HEK293 (cell line): ENCODE measurements at regions not wholly inside any gene's neighbourhood (a gene's known extent, or its start where the extent isn't known, plus 50 kb on each side); places are given as distances from the start of the nearest gene placed in this dataset.

ENCODE experiments used
- CTCF ChIA-PET: fragments of 350-600 bp; formaldehyde crosslinking; extraction: SDS; loops from one replicate; lab custom pipeline; 2021; ENCODE audit warnings: antibody characterized with exemption; lab: Yijun Ruan, JAX
- POLR2A ChIA-PET: fragments of 300-600 bp; formaldehyde crosslinking; extraction: SDS; loops from one replicate; lab custom pipeline; 2020; ENCODE audit warnings: antibody characterized with exemption, inconsistent platforms; lab: Yijun Ruan, JAX
- H3K27ac ChIP-seq: fragments of 200-500 bp; sonication (Bioruptor generic); 2 replicates; pipeline ENCODE4 v1.5.1; 2014; ENCODE audit warnings: low read depth, low read length, control low read depth, inconsistent platforms; ENCODE audit errors: extremely low read depth
- H3K36me3 ChIP-seq, 2 experiments: fragments of 200-500 bp in 1 of 2; sonication (Bioruptor generic) in 1 of 2; 1 replicate in 1 of 2; 2 replicates in 1 of 2; pipeline ENCODE4 v1.5.1; 2014 to 2017; ENCODE audit warnings: inconsistent platforms in 2 of 2, low read length in 2 of 2; ENCODE audit not compliant: control insufficient read depth in 2 of 2, insufficient read depth in 1 of 2
- H3K4me1 ChIP-seq: fragments of 200-500 bp; sonication (Bioruptor generic); 2 replicates; pipeline ENCODE4 v1.5.1; 2014; ENCODE audit warnings: mild to moderate bottlenecking, low read length, inconsistent platforms; ENCODE audit not compliant: control insufficient read depth, insufficient read depth
- H3K4me3 ChIP-seq: 2 replicates; pipeline ENCODE4 v1.5.1; 2011; ENCODE audit warnings: low read depth, mild to moderate bottlenecking, control low read depth, low read length, moderate library complexity
- H3K9me3 ChIP-seq: fragments of 200-500 bp; sonication (Bioruptor generic); 2 replicates; pipeline ENCODE4 v1.5.1; 2014; ENCODE audit warnings: low read depth, low read length, inconsistent platforms; ENCODE audit not compliant: control insufficient read depth, insufficient read depth
- EGR2 ChIP-seq: fragments of 450-650 bp; formaldehyde crosslinking; IDR thresholded peaks from 2 replicates; pipeline ENCODE4 v1.5.1; 2016; ENCODE audit warnings: low read depth, missing biosample characterization, missing genetic modification characterization
- FEZF1 ChIP-seq: fragments of 450-650 bp; formaldehyde crosslinking; IDR thresholded peaks from 2 replicates; pipeline ENCODE4 v1.5.1; 2016; ENCODE audit warnings: missing biosample characterization, missing genetic modification characterization
- MZF1 ChIP-seq: fragments of 450-650 bp; formaldehyde crosslinking; IDR thresholded peaks from 2 replicates; pipeline ENCODE4 v1.5.1; 2017; ENCODE audit warnings: missing biosample characterization, missing genetic modification characterization, borderline replicate concordance
- RBAK ChIP-seq: fragments of 450-650 bp; formaldehyde crosslinking; IDR thresholded peaks from 2 replicates; pipeline ENCODE4 v1.5.1; 2016; ENCODE audit warnings: missing biosample characterization, missing genetic modification characterization
- ZFHX2 ChIP-seq: fragments of 450-650 bp; formaldehyde crosslinking; conservative IDR thresholded peaks from 2 replicates; pipeline ENCODE4 v1.5.1; 2016; ENCODE audit warnings: missing biosample characterization, missing genetic modification characterization
- ZFP3 ChIP-seq: fragments of 450-650 bp; formaldehyde crosslinking; IDR thresholded peaks from 2 replicates; pipeline ENCODE4 v1.5.1; 2016; ENCODE audit warnings: low read depth, missing biosample characterization, missing genetic modification characterization
- ZNF112 ChIP-seq: fragments of 450-650 bp; formaldehyde crosslinking; IDR thresholded peaks from 2 replicates; pipeline ENCODE4 v1.5.0; 2017; ENCODE audit warnings: missing biosample characterization, missing genetic modification characterization
- ZNF146 ChIP-seq: fragments of 450-650 bp; formaldehyde crosslinking; IDR thresholded peaks from 2 replicates; pipeline ENCODE4 v1.5.1; 2016; ENCODE audit warnings: missing biosample characterization, missing genetic modification characterization
- ZNF16 ChIP-seq: fragments of 450-650 bp; formaldehyde crosslinking; IDR thresholded peaks from 2 replicates; pipeline ENCODE4 v1.5.1; 2016; ENCODE audit warnings: low read depth, missing biosample characterization, missing genetic modification characterization
- ZNF223 ChIP-seq: fragments of 450-650 bp; formaldehyde crosslinking; IDR thresholded peaks from 2 replicates; pipeline ENCODE4 v1.5.1; 2016; ENCODE audit warnings: missing biosample characterization, missing genetic modification characterization
- ZNF302 ChIP-seq: fragments of 450-650 bp; formaldehyde crosslinking; IDR thresholded peaks from 2 replicates; pipeline ENCODE4 v1.5.1; 2016; ENCODE audit warnings: missing biosample characterization, missing genetic modification characterization, low read depth
- ZNF350 ChIP-seq: fragments of 450-650 bp; formaldehyde crosslinking; IDR thresholded peaks from 2 replicates; pipeline ENCODE4 v1.5.0; 2017; ENCODE audit warnings: missing biosample characterization, mild to moderate bottlenecking, missing genetic modification characterization
- ZNF416 ChIP-seq: fragments of 450-650 bp; formaldehyde crosslinking; IDR thresholded peaks from 2 replicates; pipeline ENCODE4 v1.5.1; 2016; ENCODE audit warnings: missing biosample characterization, missing genetic modification characterization
- ZNF423 ChIP-seq: fragments of 450-650 bp; formaldehyde crosslinking; IDR thresholded peaks from 2 replicates; pipeline ENCODE4 v1.5.1; 2016; ENCODE audit warnings: missing biosample characterization, missing genetic modification characterization
- ZNF558 ChIP-seq: fragments of 450-650 bp; formaldehyde crosslinking; IDR thresholded peaks from 2 replicates; pipeline ENCODE4 v1.5.1; 2016; ENCODE audit warnings: missing biosample characterization, missing genetic modification characterization
- ZNF561 ChIP-seq: fragments of 450-650 bp; IDR thresholded peaks from 2 replicates; pipeline ENCODE4 v1.5.1; 2018; ENCODE audit warnings: missing biosample characterization, missing genetic modification characterization, borderline replicate concordance
- ZNF610 ChIP-seq: fragments of 450-650 bp; formaldehyde crosslinking; IDR thresholded peaks from 2 replicates; pipeline ENCODE4 v1.5.1; 2016; ENCODE audit warnings: missing biosample characterization, missing genetic modification characterization, borderline replicate concordance
- ZNF776 ChIP-seq: fragments of 450-650 bp; formaldehyde crosslinking; IDR thresholded peaks from 2 replicates; pipeline ENCODE4 v1.5.0; 2017; ENCODE audit warnings: missing biosample characterization, missing genetic modification characterization, borderline replicate concordance
- ZSCAN18 ChIP-seq: fragments of 450-650 bp; formaldehyde crosslinking; IDR thresholded peaks from 2 replicates; pipeline ENCODE4 v1.5.1; 2016; ENCODE audit warnings: missing biosample characterization, missing genetic modification characterization
- ZSCAN4 ChIP-seq: fragments of 450-650 bp; formaldehyde crosslinking; IDR thresholded peaks from 2 replicates; pipeline ENCODE4 v1.5.1; 2017; ENCODE audit warnings: missing biosample characterization, missing genetic modification characterization
- TF ChIP-seq, protein P1 (sequence below): fragments of 450-650 bp; formaldehyde crosslinking; IDR thresholded peaks from 2 replicates; pipeline ENCODE4 v1.5.1; 2017; ENCODE audit warnings: missing biosample characterization, missing genetic modification characterization
- TF ChIP-seq, protein P2 (sequence below): fragments of 450-650 bp; formaldehyde crosslinking; optimal IDR thresholded peaks from 2 replicates; pipeline ENCODE3; 2016; ENCODE audit warnings: missing biosample characterization, mild to moderate bottlenecking, missing genetic modification characterization
- TF ChIP-seq, protein P3 (sequence below): fragments of 450-650 bp; formaldehyde crosslinking; IDR thresholded peaks from 2 replicates; pipeline ENCODE4 v1.5.1; 2016; ENCODE audit warnings: missing biosample characterization, missing genetic modification characterization, borderline replicate concordance

- ChIA-PET CTCF (no interaction called here), POLR2A (interaction anchor here (1.5 kb wide), 1 partner anchor 10 kb away, joined by 3 read pairs; no protein-coding TSS in a partner anchor)
- Histone ChIP-seq H3K9me3 (no peaks in the 10 kb centered on the region), H3K27ac (no peak overlapping the region), H3K4me3 (no peak overlapping the region), H3K36me3 (no peaks in the 10 kb centered on the region), H3K4me1 (no peaks in the 10 kb centered on the region)
- TF ChIP-seq EGR2 (tag by site-specific recombination) (peak; percentile 69), ZFHX2 (tag by site-specific recombination) (peak; percentile 84), ZNF610 (tag by site-specific recombination) (no peak)
- TF ChIP-seq, protein P1, sequence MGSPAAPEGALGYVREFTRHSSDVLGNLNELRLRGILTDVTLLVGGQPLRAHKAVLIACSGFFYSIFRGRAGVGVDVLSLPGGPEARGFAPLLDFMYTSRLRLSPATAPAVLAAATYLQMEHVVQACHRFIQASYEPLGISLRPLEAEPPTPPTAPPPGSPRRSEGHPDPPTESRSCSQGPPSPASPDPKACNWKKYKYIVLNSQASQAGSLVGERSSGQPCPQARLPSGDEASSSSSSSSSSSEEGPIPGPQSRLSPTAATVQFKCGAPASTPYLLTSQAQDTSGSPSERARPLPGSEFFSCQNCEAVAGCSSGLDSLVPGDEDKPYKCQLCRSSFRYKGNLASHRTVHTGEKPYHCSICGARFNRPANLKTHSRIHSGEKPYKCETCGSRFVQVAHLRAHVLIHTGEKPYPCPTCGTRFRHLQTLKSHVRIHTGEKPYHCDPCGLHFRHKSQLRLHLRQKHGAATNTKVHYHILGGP = 0 out of 2 replicates have a peak, but pooled peaks have one; percentile 20
Observed at GRCh38 chr16:86242244-86243122, 267.8 kb upstream of the FOXF1 start.

DNA sequence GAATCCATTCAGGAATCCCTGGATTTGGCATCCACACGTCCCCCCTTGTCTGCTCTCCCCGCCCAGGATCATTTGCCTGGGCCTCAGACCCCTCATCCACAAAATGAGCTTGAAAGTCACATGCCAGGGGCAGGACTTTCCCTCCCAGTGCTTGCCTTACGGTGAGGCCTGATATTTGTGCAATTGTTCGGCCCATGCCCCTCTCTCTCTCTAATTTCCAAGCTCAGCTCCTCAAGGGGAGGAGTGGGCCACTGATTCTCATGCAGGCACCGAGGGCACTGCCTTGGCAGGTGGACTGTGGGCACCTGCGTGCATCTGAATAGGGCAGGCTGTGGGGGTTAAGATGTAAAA lies 267.2 kb upstream of the FOXF1 start:
- H3K27ac ChIP-seq = no peak overlapping the region
- no peaks in the 10 kb centered on the region for H3K36me3 ChIP-seq
- H3K9me3 ChIP-seq = no peaks in the 10 kb centered on the region
- ChIA-PET CTCF (no interaction called here), POLR2A (no interaction called here)
- no peak overlapping the region for H3K4me3 ChIP-seq
- no peaks in the 10 kb centered on the region for H3K4me1 ChIP-seq
- no peak for TF ChIP-seq ZNF561 (tag by site-specific recombination)
- TF ChIP-seq ZSCAN4 (tag by site-specific recombination) = no peak
- TF ChIP-seq, protein P2, sequence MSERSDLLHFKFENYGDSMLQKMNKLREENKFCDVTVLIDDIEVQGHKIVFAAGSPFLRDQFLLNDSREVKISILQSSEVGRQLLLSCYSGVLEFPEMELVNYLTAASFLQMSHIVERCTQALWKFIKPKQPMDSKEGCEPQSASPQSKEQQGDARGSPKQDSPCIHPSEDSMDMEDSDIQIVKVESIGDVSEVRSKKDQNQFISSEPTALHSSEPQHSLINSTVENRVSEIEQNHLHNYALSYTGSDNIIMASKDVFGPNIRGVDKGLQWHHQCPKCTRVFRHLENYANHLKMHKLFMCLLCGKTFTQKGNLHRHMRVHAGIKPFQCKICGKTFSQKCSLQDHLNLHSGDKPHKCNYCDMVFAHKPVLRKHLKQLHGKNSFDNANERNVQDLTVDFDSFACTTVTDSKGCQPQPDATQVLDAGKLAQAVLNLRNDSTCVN (tag by site-specific recombination) = no peak
- no peak for TF ChIP-seq RBAK
- TF ChIP-seq ZNF112 (tag by site-specific recombination) = no peak
- no peak for TF ChIP-seq ZFP3 (tag by site-specific recombination)
- TF ChIP-seq, protein P3, sequence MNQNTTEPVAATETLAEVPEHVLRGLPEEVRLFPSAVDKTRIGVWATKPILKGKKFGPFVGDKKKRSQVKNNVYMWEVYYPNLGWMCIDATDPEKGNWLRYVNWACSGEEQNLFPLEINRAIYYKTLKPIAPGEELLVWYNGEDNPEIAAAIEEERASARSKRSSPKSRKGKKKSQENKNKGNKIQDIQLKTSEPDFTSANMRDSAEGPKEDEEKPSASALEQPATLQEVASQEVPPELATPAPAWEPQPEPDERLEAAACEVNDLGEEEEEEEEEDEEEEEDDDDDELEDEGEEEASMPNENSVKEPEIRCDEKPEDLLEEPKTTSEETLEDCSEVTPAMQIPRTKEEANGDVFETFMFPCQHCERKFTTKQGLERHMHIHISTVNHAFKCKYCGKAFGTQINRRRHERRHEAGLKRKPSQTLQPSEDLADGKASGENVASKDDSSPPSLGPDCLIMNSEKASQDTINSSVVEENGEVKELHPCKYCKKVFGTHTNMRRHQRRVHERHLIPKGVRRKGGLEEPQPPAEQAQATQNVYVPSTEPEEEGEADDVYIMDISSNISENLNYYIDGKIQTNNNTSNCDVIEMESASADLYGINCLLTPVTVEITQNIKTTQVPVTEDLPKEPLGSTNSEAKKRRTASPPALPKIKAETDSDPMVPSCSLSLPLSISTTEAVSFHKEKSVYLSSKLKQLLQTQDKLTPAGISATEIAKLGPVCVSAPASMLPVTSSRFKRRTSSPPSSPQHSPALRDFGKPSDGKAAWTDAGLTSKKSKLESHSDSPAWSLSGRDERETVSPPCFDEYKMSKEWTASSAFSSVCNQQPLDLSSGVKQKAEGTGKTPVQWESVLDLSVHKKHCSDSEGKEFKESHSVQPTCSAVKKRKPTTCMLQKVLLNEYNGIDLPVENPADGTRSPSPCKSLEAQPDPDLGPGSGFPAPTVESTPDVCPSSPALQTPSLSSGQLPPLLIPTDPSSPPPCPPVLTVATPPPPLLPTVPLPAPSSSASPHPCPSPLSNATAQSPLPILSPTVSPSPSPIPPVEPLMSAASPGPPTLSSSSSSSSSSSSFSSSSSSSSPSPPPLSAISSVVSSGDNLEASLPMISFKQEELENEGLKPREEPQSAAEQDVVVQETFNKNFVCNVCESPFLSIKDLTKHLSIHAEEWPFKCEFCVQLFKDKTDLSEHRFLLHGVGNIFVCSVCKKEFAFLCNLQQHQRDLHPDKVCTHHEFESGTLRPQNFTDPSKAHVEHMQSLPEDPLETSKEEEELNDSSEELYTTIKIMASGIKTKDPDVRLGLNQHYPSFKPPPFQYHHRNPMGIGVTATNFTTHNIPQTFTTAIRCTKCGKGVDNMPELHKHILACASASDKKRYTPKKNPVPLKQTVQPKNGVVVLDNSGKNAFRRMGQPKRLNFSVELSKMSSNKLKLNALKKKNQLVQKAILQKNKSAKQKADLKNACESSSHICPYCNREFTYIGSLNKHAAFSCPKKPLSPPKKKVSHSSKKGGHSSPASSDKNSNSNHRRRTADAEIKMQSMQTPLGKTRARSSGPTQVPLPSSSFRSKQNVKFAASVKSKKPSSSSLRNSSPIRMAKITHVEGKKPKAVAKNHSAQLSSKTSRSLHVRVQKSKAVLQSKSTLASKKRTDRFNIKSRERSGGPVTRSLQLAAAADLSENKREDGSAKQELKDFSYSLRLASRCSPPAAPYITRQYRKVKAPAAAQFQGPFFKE (tag by site-specific recombination) = no peak
- TF ChIP-seq ZNF302 (tag by site-specific recombination) = no peak
- no peak for TF ChIP-seq ZNF223 (tag by site-specific recombination)
- no peak for TF ChIP-seq ZNF146 (tag by site-specific recombination)
- no peak for TF ChIP-seq ZNF776 (tag by site-specific recombination)
- TF ChIP-seq FEZF1 (tag by site-specific recombination) = no peak
- TF ChIP-seq ZNF350 (tag by site-specific recombination) = no peak
- TF ChIP-seq ZNF16 (tag by site-specific recombination) = no peak
- TF ChIP-seq ZNF423 = no peak
- TF ChIP-seq ZNF558 = no peak
- TF ChIP-seq ZSCAN18 (tag by site-specific recombination) = no peak
- TF ChIP-seq MZF1 (tag by site-specific recombination) = no peak
- TF ChIP-seq ZNF416 (tag by site-specific recombination) = no peak
